GM11168 (cell line): ENCODE measurements at regions not wholly inside any gene's neighbourhood (a gene's known extent, or its start where the extent isn't known, plus 50 kb on each side); places are given as distances from the start of the nearest gene placed in this dataset.

Source experiments
- in situ Hi-C: fragments of 300-500 bp; cut with MboI; formaldehyde crosslinking; loops from one replicate; pipeline ENCODE4 v1.12.0; 2022; ENCODE audit warnings: low sequenced_read_pairs; ENCODE audit not compliant: unreplicated experiment

GRCh38 chr5:60285910-60286309 is 392.4 kb upstream of the PDE4D start:
- in situ Hi-C loops: no loop called here

DNA sequence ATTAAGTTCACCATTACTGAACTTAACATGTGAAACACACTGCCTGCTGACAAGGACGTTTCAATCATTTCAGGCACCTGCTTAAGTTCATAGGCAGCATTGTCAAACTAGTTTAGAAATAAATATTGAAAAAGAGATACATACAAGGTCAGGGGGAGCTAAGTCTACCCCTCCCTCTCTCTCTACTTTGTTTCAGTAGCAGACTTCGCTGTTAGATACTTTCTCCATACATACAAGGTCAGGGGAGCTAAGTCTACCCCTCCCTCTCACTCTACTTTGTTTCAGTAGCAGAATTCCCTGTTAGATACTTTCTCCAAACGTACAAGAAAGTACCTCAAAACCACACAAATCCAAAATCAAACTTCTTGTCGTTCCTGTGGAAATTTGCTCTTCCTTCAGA is 387.4 kb upstream of the PDE4D start:
- in situ Hi-C loops: no loop called here

DNA sequence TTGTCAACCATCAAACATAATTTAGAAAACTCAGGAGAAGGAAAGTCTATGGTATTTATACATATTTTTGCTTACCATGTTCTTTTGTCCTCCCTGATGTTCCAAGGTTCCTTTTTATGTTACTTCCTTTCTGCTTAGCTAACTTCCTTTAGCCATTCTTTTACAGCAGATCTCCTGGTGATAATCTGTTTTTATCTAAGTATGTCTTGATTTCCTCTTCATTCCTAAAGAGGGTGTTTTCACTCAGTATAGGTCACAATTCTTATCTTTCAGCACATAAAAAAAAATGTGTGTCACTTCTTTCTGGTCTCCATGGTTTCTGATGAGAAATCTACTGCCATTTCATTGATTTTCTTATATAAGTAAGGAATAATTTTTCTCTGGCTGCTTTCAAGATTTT is 384.4 kb upstream of the PDE4D start:
- in situ Hi-C loops: no loop called here

GRCh38 chr5:60274747-60275146 is 381.2 kb upstream of the PDE4D start:
- in situ Hi-C loops: no loop called here

GRCh38 chr5:60271517-60271916 is 378.0 kb upstream of the PDE4D start:
- in situ Hi-C loops: no loop called here

- in situ Hi-C loops: no loop called here
These were observed 374.4 kb upstream of the PDE4D start for GRCh38 chr5:60267907-60268306.

- in situ Hi-C loops: no loop called here
These were observed 369.8 kb upstream of the PDE4D start for GRCh38 chr5:60263346-60263745.

- in situ Hi-C loops: no loop called here
These were observed 369.2 kb upstream of the PDE4D start for GRCh38 chr5:60262576-60263295.

GRCh38 chr5:60261732-60262131 is 368.2 kb upstream of the PDE4D start:
- in situ Hi-C loops: no loop called here

DNA sequence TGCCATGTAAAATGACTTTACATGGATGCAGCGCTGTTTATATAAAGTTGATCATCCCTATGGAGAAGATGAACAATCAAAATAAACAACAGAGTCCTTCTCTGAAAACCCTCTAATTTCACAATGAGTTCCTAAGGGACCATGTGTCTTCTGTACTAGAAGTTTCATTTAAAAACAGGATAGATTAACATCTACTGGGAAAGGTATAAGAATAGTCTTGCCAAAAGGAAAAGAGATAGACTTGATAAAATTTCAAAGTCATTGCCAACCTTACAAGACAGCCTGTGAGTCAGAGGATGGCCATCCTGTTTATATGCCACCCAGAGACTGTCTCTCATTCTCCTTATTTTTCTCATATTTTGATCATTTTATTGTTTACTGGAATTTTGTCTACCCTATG is 367.1 kb upstream of the PDE4D start:
- in situ Hi-C loops: no loop called here

DNA sequence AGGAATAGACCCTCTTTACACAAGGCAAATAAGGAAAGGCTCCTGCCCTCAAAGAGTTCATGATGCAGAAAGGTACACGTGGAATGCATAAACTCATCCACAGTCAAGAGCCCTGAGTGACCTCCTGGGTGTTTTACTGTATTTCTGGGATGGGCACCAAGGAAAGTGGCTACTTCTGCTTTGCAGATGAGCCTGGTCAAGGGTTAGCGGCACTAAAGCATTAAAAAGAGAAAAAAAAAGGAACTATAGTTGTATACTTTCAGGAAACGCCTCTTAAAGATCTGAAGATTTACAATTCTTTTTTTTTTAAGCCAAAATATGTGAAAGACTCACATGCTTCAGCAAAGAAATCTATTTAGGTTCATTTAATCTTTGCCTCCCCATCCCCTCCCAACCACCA is 366.2 kb upstream of the PDE4D start:
- in situ Hi-C loops: no loop called here

GRCh38 chr5:60257596-60258271 is 364.2 kb upstream of the PDE4D start:
- in situ Hi-C loops: no loop called here

DNA sequence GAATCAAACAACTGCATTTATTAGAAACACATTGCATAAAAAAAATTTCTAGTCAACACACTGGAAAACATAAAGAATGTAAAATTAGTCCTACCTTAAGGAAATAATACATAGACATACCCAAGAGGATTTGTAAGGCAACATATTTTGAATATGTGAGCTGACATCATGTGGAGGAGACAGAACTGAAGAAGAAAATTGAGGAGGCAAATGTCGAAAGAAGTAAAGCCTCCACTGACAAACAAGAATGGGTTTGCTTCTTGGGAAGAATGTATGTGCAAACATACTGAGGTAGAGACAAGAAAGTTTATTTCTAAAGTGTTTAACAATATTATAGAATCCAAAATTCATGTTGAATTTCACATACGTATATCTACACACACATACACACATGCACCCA is 363.0 kb upstream of the PDE4D start:
- in situ Hi-C loops: no loop called here

GRCh38 chr5:60248901-60249300 is 355.4 kb upstream of the PDE4D start:
- in situ Hi-C loops: no loop called here

- in situ Hi-C loops: no loop called here
These were observed 350.2 kb upstream of the PDE4D start for GRCh38 chr5:60243713-60244112.

DNA sequence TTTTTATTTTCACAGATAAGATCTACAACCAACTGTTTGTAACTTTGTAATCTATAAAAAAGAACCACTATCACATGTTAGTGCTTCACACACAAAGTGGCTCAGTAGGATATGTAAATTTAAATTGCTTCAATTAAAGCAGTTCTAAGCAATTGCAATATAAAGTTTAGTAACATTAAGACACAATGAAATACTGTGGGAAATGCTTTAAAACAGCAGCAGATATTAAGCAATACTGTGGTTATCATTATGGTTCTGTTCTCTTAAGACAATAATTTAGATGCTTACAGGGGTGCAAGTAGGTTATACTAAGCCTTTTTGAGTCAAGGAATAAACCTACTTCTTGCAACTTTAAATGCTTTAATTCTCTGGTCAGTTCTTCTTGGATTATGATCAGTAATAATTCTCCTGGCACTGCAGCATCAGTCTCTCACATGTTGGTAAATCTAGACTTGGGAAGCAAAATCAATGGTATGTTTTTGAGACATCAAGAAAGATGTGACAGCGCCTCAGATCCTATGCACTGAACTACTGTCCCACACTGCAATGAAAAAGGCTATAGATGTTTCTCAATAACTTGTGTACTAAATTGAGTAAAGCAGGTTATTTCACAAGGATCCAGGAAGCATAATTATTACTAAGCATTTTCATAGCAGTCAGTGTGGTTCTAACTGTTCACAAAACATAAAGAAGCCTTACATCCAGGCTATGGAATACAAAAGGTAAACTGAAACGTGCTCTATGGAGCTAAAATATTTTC is 338.7 kb upstream of the PDE4D start:
- in situ Hi-C loops: no loop called here

GRCh38 chr5:60230456-60230855 is 336.9 kb upstream of the PDE4D start:
- in situ Hi-C loops: no loop called here

DNA sequence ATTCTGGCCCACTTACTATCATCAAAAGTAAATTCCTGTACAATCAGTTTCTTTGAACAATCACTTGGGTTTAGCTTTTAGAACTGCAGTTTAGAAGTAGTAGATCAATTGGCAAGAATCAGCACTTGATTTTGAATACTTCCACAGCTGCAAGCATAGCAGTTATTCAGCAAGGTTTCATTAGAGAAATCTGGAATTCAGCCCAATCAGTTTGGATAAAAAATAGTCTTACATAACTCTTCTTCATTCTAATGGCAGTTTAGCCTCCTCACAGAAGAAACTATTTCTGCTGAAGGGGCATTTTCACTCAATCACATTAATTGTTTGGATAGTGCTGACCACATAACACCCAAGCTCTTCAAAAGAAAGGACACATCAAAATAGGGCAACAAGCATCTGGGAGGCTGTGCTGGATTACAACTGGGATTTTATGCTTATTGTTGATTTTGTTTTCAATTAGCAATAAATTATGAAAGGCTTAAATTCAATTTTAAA is 336.2 kb upstream of the PDE4D start:
- in situ Hi-C loops: no loop called here

DNA sequence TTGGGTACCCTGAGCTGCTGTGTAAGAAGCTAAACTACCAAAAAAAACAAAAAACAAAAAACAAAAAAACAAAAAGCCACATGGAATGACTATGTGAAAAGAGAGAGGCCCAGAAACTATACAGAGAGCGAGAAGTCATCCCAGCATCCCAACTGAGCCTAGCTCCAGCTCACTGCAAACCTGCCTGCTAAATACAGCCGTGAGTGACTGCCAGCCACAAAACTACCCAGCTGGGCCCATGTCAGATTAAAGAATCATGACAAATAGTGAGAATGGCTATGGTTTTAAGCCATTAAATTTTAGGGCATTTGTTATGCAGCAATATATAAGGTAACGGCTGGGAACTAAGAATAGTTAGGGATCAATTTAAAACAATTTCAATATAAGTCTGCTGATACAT is 335.1 kb upstream of the PDE4D start:
- in situ Hi-C loops: no loop called here

DNA sequence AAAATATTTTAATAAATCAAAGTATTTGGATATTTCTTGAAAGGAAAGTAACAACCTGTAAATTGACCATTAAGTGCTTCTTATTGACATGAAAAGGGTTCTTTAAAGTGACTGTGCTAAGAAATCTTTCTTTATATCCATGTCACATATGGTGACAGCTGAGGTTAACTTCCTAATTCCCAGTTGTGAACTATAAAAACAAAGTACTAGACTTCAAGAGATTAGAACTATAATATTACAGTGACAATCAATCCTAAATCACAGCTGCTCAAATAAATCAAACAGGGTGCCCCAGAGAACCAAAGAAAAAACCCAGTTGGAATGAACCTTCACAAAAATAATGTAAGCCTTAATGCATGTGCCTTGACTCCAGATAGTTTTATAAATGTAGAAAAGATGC is 332.6 kb upstream of the PDE4D start:
- in situ Hi-C loops: no loop called here

GRCh38 chr5:60223342-60223741 is 329.8 kb upstream of the PDE4D start:
- in situ Hi-C loops: no loop called here
